ENCODE measurements at regions not wholly inside any gene's neighbourhood (a gene's known extent, or its start where the extent isn't known, plus 50 kb on each side); places are given as distances from the start of the nearest gene placed in this dataset.

DNA sequence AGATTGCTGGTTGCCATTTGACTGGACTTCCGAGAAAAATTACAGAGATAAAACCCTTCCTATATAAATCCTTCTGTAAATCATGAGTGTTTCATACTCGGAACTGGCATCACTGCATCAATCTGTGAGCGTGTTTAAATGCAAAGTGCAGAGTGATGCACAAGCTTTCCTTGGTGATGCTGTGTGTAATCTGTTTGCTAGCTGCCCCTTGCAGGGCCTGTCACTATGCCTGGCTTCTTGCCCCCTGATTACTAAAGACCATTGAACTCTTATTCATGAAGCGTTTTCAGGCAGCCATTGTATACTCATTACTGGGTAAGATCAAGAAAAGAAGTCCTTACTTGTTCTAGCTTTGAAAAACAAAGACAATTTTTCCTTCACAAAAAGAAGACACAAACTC is 266.9 kb upstream of the FANCL start:
- H3K4me3 ChIP-seq: no peak overlapping the region
- intact Hi-C loops (cut with DNase I; ENCODE audit: low total_unique reads): no loop called here
- TF ChIP-seq POLR2A (IDR thresholded peaks at IDR 0.05): no peak
- TF ChIP-seq, protein P1, sequence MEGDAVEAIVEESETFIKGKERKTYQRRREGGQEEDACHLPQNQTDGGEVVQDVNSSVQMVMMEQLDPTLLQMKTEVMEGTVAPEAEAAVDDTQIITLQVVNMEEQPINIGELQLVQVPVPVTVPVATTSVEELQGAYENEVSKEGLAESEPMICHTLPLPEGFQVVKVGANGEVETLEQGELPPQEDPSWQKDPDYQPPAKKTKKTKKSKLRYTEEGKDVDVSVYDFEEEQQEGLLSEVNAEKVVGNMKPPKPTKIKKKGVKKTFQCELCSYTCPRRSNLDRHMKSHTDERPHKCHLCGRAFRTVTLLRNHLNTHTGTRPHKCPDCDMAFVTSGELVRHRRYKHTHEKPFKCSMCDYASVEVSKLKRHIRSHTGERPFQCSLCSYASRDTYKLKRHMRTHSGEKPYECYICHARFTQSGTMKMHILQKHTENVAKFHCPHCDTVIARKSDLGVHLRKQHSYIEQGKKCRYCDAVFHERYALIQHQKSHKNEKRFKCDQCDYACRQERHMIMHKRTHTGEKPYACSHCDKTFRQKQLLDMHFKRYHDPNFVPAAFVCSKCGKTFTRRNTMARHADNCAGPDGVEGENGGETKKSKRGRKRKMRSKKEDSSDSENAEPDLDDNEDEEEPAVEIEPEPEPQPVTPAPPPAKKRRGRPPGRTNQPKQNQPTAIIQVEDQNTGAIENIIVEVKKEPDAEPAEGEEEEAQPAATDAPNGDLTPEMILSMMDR (IDR thresholded peaks at IDR 0.05): no peak
- DNase-seq: no peak
- no peaks in the 10 kb centered on the region for H3K27me3 ChIP-seq
- no peaks in the 10 kb centered on the region for H3K36me3 ChIP-seq
- no peaks in the 10 kb centered on the region for H3K4me1 ChIP-seq
- no peaks in the 10 kb centered on the region for H3K9me3 ChIP-seq
- no peak overlapping the region for H3K27ac ChIP-seq

DNA sequence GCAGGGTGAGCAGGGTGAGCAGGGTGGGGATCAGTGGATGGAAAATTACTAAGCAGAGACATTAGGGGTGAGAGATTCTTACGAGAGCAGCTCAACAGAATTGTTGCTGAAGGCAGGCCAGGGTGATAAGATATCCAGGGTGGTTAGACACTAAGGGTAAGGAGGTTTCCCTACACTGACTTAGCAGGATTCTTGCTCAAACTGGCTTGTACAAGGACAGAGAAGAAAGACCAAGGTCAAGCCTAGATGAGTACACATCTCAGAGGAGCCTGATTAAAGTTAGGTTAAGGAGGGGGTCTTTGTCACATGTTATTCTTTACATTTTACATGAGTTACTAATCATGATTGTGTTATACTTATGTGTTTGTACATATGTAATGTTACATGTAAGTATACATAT is 262.8 kb upstream of the FANCL start:
- TF ChIP-seq POLR2A (IDR thresholded peaks at IDR 0.05): no peak
- TF ChIP-seq, protein P1 (IDR thresholded peaks at IDR 0.05): no peak
- Histone ChIP-seq H3K36me3 (no peaks in the 10 kb centered on the region), H3K27ac (no peak overlapping the region), H3K4me1 (no peaks in the 10 kb centered on the region), H3K9me3 (no peaks in the 10 kb centered on the region), H3K27me3 (no peaks in the 10 kb centered on the region), H3K4me3 (no peak overlapping the region)
- intact Hi-C loops (cut with DNase I; ENCODE audit: low total_unique reads): no loop called here
- no peak for DNase-seq

DNA sequence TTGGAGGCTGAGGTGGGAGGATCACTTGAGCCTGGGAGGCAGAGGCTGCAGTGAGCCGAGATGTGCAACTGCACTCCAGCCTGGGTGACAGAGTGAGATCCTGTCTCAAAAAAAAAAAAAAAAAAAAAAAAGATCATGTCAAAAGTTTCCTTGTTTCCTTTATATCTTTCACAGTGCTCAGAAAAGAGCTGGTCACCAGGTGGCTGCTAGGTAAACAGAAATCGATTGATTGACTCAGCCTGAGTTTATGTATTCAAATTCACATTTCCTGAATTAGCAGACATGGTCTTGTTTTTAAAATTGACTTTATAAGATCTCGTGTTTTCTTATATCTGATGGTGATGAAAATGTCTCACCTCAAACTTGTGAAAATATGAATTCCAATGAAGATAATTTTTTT is 261.8 kb upstream of the FANCL start:
- Histone ChIP-seq H3K36me3 (no peaks in the 10 kb centered on the region), H3K27ac (no peak overlapping the region), H3K4me1 (no peaks in the 10 kb centered on the region), H3K9me3 (no peaks in the 10 kb centered on the region), H3K27me3 (no peaks in the 10 kb centered on the region), H3K4me3 (no peak overlapping the region)
- TF ChIP-seq POLR2A (IDR thresholded peaks at IDR 0.05): no peak
- TF ChIP-seq, protein P1 (IDR thresholded peaks at IDR 0.05): no peak
- no peak for DNase-seq
- intact Hi-C loops (cut with DNase I; ENCODE audit: low total_unique reads): no loop called here

DNA sequence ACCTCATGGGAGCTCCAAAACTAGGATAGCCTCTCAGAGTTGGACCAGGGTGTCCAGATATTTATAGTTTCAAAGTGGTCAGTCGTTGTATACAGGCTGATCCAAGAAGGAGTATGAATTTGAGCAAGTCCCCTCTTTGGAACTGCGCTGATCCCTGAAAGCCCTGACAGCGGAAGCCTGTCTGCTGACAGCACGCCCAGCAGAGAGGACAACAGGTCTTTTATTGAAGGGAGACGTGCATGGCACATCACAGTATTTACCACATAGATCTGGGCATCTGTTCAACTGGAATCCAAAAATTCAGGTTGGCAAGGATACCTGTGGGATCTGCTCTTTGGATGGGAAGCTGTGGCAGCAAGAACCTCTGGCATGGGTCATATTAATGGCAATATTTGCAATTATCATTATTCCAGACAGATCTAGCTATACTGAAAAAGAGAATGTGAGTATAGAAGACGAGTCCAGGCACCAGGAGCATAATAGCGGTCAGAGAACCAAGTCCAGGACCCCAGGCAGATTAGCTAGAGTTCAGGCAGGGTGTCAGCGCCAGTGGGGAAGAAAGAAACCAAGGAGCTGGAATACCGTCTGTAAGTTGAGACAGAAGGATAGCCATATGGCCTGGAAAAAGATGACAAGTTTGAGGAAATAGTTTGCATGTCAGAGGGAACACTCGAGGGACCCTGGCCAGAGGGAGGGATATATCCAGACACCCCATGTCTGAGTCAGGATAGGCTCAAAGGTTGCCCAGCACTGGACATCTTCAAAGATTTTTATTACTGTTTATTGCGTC is 260.4 kb upstream of the FANCL start:
- Histone ChIP-seq H3K27ac (no peak overlapping the region), H3K9me3 (no peaks in the 10 kb centered on the region), H3K27me3 (no peaks in the 10 kb centered on the region), H3K4me1 (no peaks in the 10 kb centered on the region), H3K36me3 (no peaks in the 10 kb centered on the region), H3K4me3 (no peak overlapping the region)
- TF ChIP-seq, protein P1 (IDR thresholded peaks at IDR 0.05): no peak
- TF ChIP-seq POLR2A (IDR thresholded peaks at IDR 0.05): no peak
- intact Hi-C loops (cut with DNase I; ENCODE audit: low total_unique reads): no loop called here
- no peak for DNase-seq

DNA sequence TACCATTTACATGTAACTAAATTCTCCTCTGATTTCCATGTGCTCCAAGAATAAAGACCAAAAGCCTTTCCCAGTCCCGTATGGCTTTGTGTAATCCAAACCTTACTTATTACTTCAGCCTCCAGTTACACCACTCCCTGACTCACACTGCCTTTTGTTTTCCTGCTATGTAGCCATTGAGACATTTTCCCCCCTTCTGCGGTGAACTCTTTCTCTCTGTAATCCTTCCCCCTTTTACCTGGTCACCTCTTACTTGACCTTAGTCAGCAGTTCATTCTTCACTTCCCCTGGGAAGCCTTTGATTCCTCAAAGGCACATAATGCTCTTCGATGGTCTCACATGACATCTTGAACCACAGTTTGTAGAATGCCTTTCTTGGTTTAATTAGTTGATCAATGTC is 256.0 kb upstream of the FANCL start:
- DNase-seq: no peak
- H3K27ac ChIP-seq: no peak overlapping the region
- intact Hi-C loops (cut with DNase I; ENCODE audit: low total_unique reads): no loop called here
- no peak for TF ChIP-seq POLR2A (IDR thresholded peaks at IDR 0.05)
- TF ChIP-seq, protein P1 (IDR thresholded peaks at IDR 0.05): no peak
- H3K4me3 ChIP-seq: no peak overlapping the region
- no peaks in the 10 kb centered on the region for H3K27me3 ChIP-seq
- H3K9me3 ChIP-seq: no peaks in the 10 kb centered on the region
- H3K4me1 ChIP-seq: no peaks in the 10 kb centered on the region
- H3K36me3 ChIP-seq: no peaks in the 10 kb centered on the region
